HG02870 (cell line): ENCODE measurements at regions not wholly inside any gene's neighbourhood (a gene's known extent, or its start where the extent isn't known, plus 50 kb on each side); places are given as distances from the start of the nearest gene placed in this dataset.

Experiments used
- ATAC-seq: cut with Tn5 transposase; IDR thresholded peaks from one replicate; pipeline ENCODE4 v1.9.1; 2021; ENCODE audit warnings: mild to moderate bottlenecking, moderate library complexity; ENCODE audit not compliant: unreplicated experiment

GRCh38 chr20:7031222-7031621 is 263.7 kb downstream of the BMP2 start:
- no peak for ATAC-seq

- ATAC-seq: no peak
Measured at GRCh38 chr20:7038029-7038428, 270.5 kb downstream of the BMP2 start.

GRCh38 chr20:7057611-7058010 is 290.1 kb downstream of the BMP2 start:
- ATAC-seq: no peak

GRCh38 chr20:7078804-7079203 is 311.3 kb downstream of the BMP2 start:
- ATAC-seq: no peak

GRCh38 chr20:7080472-7080871 is 313.0 kb downstream of the BMP2 start:
- ATAC-seq: no peak

- ATAC-seq: no peak
Measured at GRCh38 chr20:7085467-7085866, 318.0 kb downstream of the BMP2 start.

- no peak for ATAC-seq
Measured at GRCh38 chr20:7087803-7088202, 320.3 kb downstream of the BMP2 start.

- ATAC-seq: no peak
Measured at GRCh38 chr20:7090001-7090400, 322.5 kb downstream of the BMP2 start.

GRCh38 chr20:7090811-7091210 is 323.3 kb downstream of the BMP2 start:
- no peak for ATAC-seq

GRCh38 chr20:7091655-7092054 is 324.2 kb downstream of the BMP2 start:
- ATAC-seq: no peak

GRCh38 chr20:7094438-7094997 is 327.0 kb downstream of the BMP2 start:
- ATAC-seq: no peak

GRCh38 chr20:7106910-7107309 is 339.4 kb downstream of the BMP2 start:
- no peak for ATAC-seq

- no peak for ATAC-seq
Measured at GRCh38 chr20:7108929-7109328, 341.4 kb downstream of the BMP2 start.

- ATAC-seq: no peak
Measured at GRCh38 chr20:7113577-7114466, 346.3 kb downstream of the BMP2 start.

- no peak for ATAC-seq
Measured at GRCh38 chr20:7123457-7123856, 356.0 kb downstream of the BMP2 start.

GRCh38 chr20:7124120-7124519 is 356.6 kb downstream of the BMP2 start:
- ATAC-seq: no peak

- ATAC-seq: no peak
Measured at GRCh38 chr20:7136886-7137285, 369.4 kb downstream of the BMP2 start.

GRCh38 chr20:7137395-7138151 is 370.1 kb downstream of the BMP2 start:
- no peak for ATAC-seq

GRCh38 chr20:7144464-7144863 is 377.0 kb downstream of the BMP2 start:
- ATAC-seq: no peak

- ATAC-seq: no peak
Measured at GRCh38 chr20:7146552-7147219, 379.2 kb downstream of the BMP2 start.

GRCh38 chr20:7147220-7147601 is 379.7 kb downstream of the BMP2 start:
- no peak for ATAC-seq
